Mesenchymal stem cell (in vitro differentiated cells and primary cell): ENCODE measurements at regions not wholly inside any gene's neighbourhood (a gene's known extent, or its start where the extent isn't known, plus 50 kb on each side); places are given as distances from the start of the nearest gene placed in this dataset.
"Not testable (repeated sequence)": the region's sequence is repeated elsewhere in the genome, so short reads cannot be mapped to it uniquely, and the experiment has no call there.

ENCODE experiments used
- DNase-seq: peaks from one replicate; pipeline ENCODE4 v3.0.0-alpha.2; 2013
- H2AFZ ChIP-seq: one replicate; pipeline ENCODE4 v1.6.1; 2013; ENCODE audit warnings: low read depth, mild to moderate bottlenecking, control low read depth, inconsistent platforms, low read length, moderate library complexity
- H2AK5ac ChIP-seq: 2 replicates; pipeline ENCODE4 v1.6.1; 2013; ENCODE audit warnings: low read length, moderate library complexity, mild to moderate bottlenecking, inconsistent platforms; ENCODE audit not compliant: severe bottlenecking
- H2BK120ac ChIP-seq: one replicate; pipeline ENCODE4 v1.6.1; 2013; ENCODE audit warnings: low read depth, mild to moderate bottlenecking, inconsistent platforms, low read length, moderate library complexity
- H2BK12ac ChIP-seq, 2 experiments: one replicate each; pipeline ENCODE4 v1.6.1; 2013; ENCODE audit warnings: inconsistent platforms in 2 of 2, low read length in 2 of 2, mild to moderate bottlenecking in 2 of 2, moderate library complexity in 2 of 2, control low read depth in 1 of 2
- H2BK15ac ChIP-seq: one replicate; pipeline ENCODE4 v1.6.1; 2013; ENCODE audit warnings: mild to moderate bottlenecking, low read depth, inconsistent platforms; ENCODE audit not compliant: poor library complexity, severe bottlenecking
- H2BK5ac ChIP-seq: 2 replicates; pipeline ENCODE4 v1.6.1; 2013; ENCODE audit warnings: low read depth, mild to moderate bottlenecking, low read length, control low read depth, inconsistent platforms; ENCODE audit not compliant: poor library complexity, severe bottlenecking
- H3K14ac ChIP-seq, 2 experiments: one replicate each; pipeline ENCODE4 v1.6.1; 2013; ENCODE audit warnings: inconsistent platforms in 2 of 2, low read length in 2 of 2, control low read depth in 1 of 2, mild to moderate bottlenecking in 1 of 2, moderate library complexity in 1 of 2
- H3K18ac ChIP-seq, 2 experiments: one replicate each; pipeline ENCODE4 v1.6.1; 2013; ENCODE audit warnings: inconsistent platforms in 2 of 2, low read length in 2 of 2, control low read depth in 1 of 2, low read depth in 1 of 2, mild to moderate bottlenecking in 1 of 2
- H3K23ac ChIP-seq, 2 experiments: one replicate each; pipeline ENCODE4 v1.6.1; 2013; ENCODE audit warnings: inconsistent platforms in 2 of 2, low read length in 2 of 2, mild to moderate bottlenecking in 2 of 2, moderate library complexity in 2 of 2, control low read depth in 1 of 2
- H3K27ac ChIP-seq: 2 replicates; pipeline ENCODE4 v1.5.1; 2013; ENCODE audit warnings: mild to moderate bottlenecking, moderate library complexity, low read length, control low read depth, inconsistent platforms; ENCODE audit not compliant: poor library complexity, severe bottlenecking
- H3K27me3 ChIP-seq, 2 experiments: 2 replicates each; pipeline versions ENCODE4 v1.6.1 to v1.7.0; 2013; ENCODE audit warnings: low read length in 2 of 2, mild to moderate bottlenecking in 2 of 2, moderate library complexity in 2 of 2, control low read depth in 1 of 2, inconsistent platforms in 1 of 2; ENCODE audit not compliant: control insufficient read depth in 1 of 2, insufficient read depth in 1 of 2
- H3K36me3 ChIP-seq, 2 experiments: 2 replicates each; pipeline versions ENCODE4 v1.6.1 to v1.7.0; 2013; ENCODE audit warnings: low read length in 2 of 2, control low read depth in 1 of 2, inconsistent platforms in 1 of 2, low read depth in 1 of 2, mild to moderate bottlenecking in 1 of 2; ENCODE audit not compliant: insufficient read depth in 2 of 2, control insufficient read depth in 1 of 2
- H3K4ac ChIP-seq, 2 experiments: one replicate each; pipeline ENCODE4 v1.6.1; 2013; ENCODE audit warnings: inconsistent platforms in 2 of 2, low read length in 2 of 2, mild to moderate bottlenecking in 2 of 2, moderate library complexity in 2 of 2, control low read depth in 1 of 2, low read depth in 1 of 2
- H3K4me1 ChIP-seq: 2 replicates; pipeline ENCODE4 v1.6.1; 2013; ENCODE audit warnings: low read depth, low read length, control low read depth; ENCODE audit not compliant: control insufficient read depth, insufficient read depth
- H3K4me2 ChIP-seq: 2 replicates; pipeline ENCODE4 v1.6.1; 2013; ENCODE audit warnings: low read length, mild to moderate bottlenecking, inconsistent platforms; ENCODE audit not compliant: poor library complexity, severe bottlenecking
- H3K4me3 ChIP-seq, 2 experiments: 2 replicates each; pipeline versions ENCODE4 v1.5.1 to v1.7.0; 2013; ENCODE audit warnings: low read length in 2 of 2, mild to moderate bottlenecking in 2 of 2, control low read depth in 1 of 2, low read depth in 1 of 2; ENCODE audit not compliant: insufficient read depth in 1 of 2
- H3K79me1 ChIP-seq: replicated peaks from 2 replicates; pipeline ENCODE4 v1.6.1; 2013; ENCODE audit warnings: mild to moderate bottlenecking, control low read depth, low read length, inconsistent platforms; ENCODE audit not compliant: poor library complexity, severe bottlenecking
- H3K9ac ChIP-seq: 2 replicates; pipeline ENCODE4 v1.7.0; 2013; ENCODE audit warnings: mild to moderate bottlenecking, low read length, moderate library complexity
- H3K9me3 ChIP-seq: 2 replicates; pipeline ENCODE4 v1.7.0; 2013; ENCODE audit warnings: mild to moderate bottlenecking, low read length; ENCODE audit not compliant: control insufficient read depth
- H4K8ac ChIP-seq: one replicate; pipeline ENCODE4 v1.6.1; 2013; ENCODE audit warnings: inconsistent platforms, mild to moderate bottlenecking, low read length, moderate library complexity
- H4K91ac ChIP-seq: one replicate; pipeline ENCODE4 v1.6.1; 2013; ENCODE audit warnings: mild to moderate bottlenecking, low read length, inconsistent platforms
- WGBS: methylation state at CpG from one replicate; pipeline ENCODE4 v1.1.7; 2013; ENCODE audit warnings: mixed read lengths; 5-methylcytosine and 5-hydroxymethylcytosine counted together

DNA sequence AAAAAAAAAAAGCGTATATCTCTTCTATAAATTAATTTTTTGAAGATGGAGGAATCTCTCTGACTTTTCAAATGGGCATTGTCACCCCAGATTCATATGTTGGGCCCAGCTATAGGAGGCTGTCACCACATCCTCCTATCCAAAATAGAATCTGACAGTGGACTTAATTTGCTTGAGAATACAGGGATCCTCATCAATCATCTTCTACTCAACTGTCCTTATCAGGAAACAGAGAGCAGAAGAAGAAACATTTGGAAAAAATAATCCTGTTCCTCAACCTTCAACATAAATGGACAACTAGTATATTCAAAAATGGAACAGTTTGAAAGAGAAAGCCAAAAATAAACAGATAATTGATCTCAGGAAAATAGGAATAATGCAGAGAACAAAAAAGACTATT, 725.4 kb upstream of the INTU start:
- no peaks in the 10 kb centered on the region for H3K79me1 ChIP-seq
- H4K91ac ChIP-seq: no peak overlapping the region
- no peak overlapping the region for H2AK5ac ChIP-seq
- no peaks in the 10 kb centered on the region for H3K4me1 ChIP-seq
- no peak overlapping the region for H3K4me3 ChIP-seq
- H4K8ac ChIP-seq: no peak overlapping the region
- H3K27ac ChIP-seq: no peak overlapping the region
- no peak for DNase-seq
- no peaks in the 10 kb centered on the region for H3K36me3 ChIP-seq
- WGBS: no CpG with 5 or more reads among the region's 1 CpG
- no peak overlapping the region for H2BK12ac ChIP-seq
- H3K14ac ChIP-seq: no peak overlapping the region
- no peak overlapping the region for H2AFZ ChIP-seq
- no peak overlapping the region for H2BK120ac ChIP-seq
- H3K9me3 ChIP-seq: no peaks in the 10 kb centered on the region
- no peak overlapping the region for H3K18ac ChIP-seq
- no peak overlapping the region for H3K4me2 ChIP-seq
- no peaks in the 10 kb centered on the region for H3K27me3 ChIP-seq
- H2BK5ac ChIP-seq: no peak overlapping the region
- no peak overlapping the region for H3K4ac ChIP-seq
- H2BK15ac ChIP-seq: no peak overlapping the region
- H3K9ac ChIP-seq: no peak overlapping the region
- H3K23ac ChIP-seq: no peak overlapping the region

DNA sequence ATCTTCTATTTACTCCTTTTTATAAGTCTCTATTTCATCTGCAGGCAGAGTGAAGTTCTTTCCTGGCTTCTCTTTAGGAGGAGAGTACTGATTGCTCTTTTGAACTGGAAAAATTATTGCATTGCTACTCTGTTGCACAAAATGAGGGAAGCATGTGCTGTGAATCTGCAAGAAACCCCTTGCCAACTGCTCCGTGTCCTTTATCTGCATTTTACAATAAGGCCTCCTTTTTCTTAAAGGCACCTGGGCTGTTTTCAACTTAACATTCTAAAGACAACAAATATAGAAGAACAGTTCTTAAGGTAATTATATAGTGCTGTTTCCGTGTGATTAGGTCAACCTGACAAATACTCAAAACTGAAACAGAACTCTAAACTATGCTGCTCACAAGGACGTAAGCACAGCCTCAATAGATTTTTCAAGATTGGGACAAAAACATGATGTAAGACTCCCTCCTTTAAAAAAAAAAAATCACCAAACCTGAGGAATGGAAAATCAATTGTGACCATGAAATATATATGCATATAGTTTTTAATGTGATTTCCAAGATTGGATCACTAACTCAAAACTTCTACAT, 716.6 kb upstream of the INTU start:
- Histone ChIP-seq H3K4me2 (no peak overlapping the region), H2AK5ac (no peak overlapping the region), H2BK12ac (no peak overlapping the region), H3K4me3 (peak overlapping the region in 1 of 2 experiments; percentile 54), H2BK120ac (no peak overlapping the region), H2AFZ (no peak overlapping the region), H3K14ac (no peak overlapping the region), H3K9ac (peak overlapping the region; percentile 82), H3K18ac (no peak overlapping the region), H2BK15ac (no peak overlapping the region), H2BK5ac (no peak overlapping the region), H3K4ac (no peak overlapping the region), H4K8ac (no peak overlapping the region), H3K36me3 (no peaks in the 10 kb centered on the region), H3K4me1 (no peaks in the 10 kb centered on the region), H3K9me3 (no peaks in the 10 kb centered on the region), H3K79me1 (no peaks in the 10 kb centered on the region), H4K91ac (no peak overlapping the region), H3K27ac (no peak overlapping the region), H3K23ac (no peak overlapping the region), H3K27me3 (no peaks in the 10 kb centered on the region)
- no peak for DNase-seq
- 90% methylated on average over 3 of the region's 3 CpGs for WGBS

DNA sequence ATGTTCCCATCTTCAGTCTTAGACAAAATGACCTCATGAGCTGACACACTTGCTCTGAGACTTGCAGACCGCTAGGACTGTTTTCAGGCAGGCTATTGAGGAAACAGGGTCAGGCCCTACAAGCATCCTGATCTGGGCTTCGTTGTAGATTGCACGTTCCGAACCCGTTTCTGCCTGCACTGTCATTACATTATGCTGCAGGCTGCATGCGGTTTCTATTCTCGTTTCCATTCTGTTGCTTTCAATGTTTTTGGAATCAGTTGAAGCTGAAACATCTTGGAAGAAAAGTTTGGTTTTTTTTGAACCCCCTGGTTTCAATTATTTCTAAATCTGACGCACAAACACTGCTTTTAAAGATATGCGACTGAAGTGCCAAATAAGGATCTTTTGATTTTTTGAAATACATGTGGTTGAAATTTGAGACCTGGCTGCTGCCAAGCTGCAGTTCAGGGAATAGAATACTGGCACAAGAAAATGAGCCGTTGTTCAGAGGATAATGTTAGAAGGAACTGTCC, 716.1 kb upstream of the INTU start:
- H3K27ac ChIP-seq: no peak overlapping the region
- no peaks in the 10 kb centered on the region for H3K4me1 ChIP-seq
- H3K27me3 ChIP-seq: no peaks in the 10 kb centered on the region
- H3K79me1 ChIP-seq: no peaks in the 10 kb centered on the region
- H2BK15ac ChIP-seq: no peak overlapping the region
- DNase-seq: no peak
- no peak overlapping the region for H2AK5ac ChIP-seq
- no peak overlapping the region for H4K8ac ChIP-seq
- H3K4me2 ChIP-seq: no peak overlapping the region
- no peak overlapping the region for H2BK12ac ChIP-seq
- no peak overlapping the region for H2AFZ ChIP-seq
- no peak overlapping the region for H2BK5ac ChIP-seq
- H3K18ac ChIP-seq: no peak overlapping the region
- no peak overlapping the region for H3K23ac ChIP-seq
- peak overlapping the region in 1 of 2 experiments; percentile 54 for H3K4me3 ChIP-seq
- H3K36me3 ChIP-seq: no peaks in the 10 kb centered on the region
- peak overlapping the region; percentile 82 for H3K9ac ChIP-seq
- no peak overlapping the region for H3K14ac ChIP-seq
- no peak overlapping the region for H3K4ac ChIP-seq
- H2BK120ac ChIP-seq: no peak overlapping the region
- WGBS: 93% methylated on average over 10 of the region's 10 CpGs
- H4K91ac ChIP-seq: no peak overlapping the region
- H3K9me3 ChIP-seq: no peaks in the 10 kb centered on the region

DNA sequence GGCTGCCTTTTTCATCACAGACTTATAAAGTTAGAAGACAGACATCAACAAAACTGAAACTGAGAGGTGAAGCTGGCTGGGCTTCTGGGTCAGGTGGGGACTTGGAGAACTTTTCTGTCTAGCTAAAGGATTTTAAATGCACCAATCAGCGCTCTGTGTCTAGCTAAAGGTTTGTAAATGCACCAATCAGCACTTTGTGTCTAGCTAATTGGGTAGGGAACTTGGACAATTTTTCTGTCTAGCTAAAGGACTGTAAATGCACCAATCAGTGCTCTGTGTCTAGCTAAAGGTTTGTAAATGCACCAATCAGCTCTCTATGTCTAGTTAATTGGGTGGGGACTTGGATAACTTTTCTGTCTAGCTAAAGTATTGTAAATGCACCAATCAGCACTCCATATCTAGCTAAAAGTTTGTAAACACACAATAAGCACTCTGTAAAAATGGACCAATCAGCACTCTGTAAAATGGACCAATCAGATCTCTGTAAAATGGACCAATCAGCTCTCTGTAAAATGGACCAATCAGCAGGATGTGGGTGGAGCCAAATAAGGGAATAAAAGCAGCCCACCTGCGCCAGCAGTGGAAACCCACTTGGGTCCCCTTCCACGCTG, 710.3 kb upstream of the INTU start:
- H3K27ac ChIP-seq, H3K9me3 ChIP-seq, DNase-seq, H2BK120ac ChIP-seq, H3K4me2 ChIP-seq, H3K23ac ChIP-seq, H3K18ac ChIP-seq, H2BK5ac ChIP-seq, H3K4ac ChIP-seq, H3K4me3 ChIP-seq, H2AK5ac ChIP-seq, H3K4me1 ChIP-seq, H2BK12ac ChIP-seq, H3K36me3 ChIP-seq, H3K79me1 ChIP-seq, H4K91ac ChIP-seq, H3K9ac ChIP-seq, H2BK15ac ChIP-seq, H3K27me3 ChIP-seq, H2AFZ ChIP-seq, H4K8ac ChIP-seq, H3K14ac ChIP-seq: not testable (repeated sequence)
- WGBS: 97% methylated on average over 3 of the region's 3 CpGs
